NCI-H82 treated with DMSO at 0.1 percent for 48 hours (cell line): ENCODE measurements at regions not wholly inside any gene's neighbourhood (a gene's known extent, or its start where the extent isn't known, plus 50 kb on each side); places are given as distances from the start of the nearest gene placed in this dataset.

ENCODE experiments used
- DNase-seq: peaks from one replicate; lab custom pipeline; 2025; ENCODE audit not compliant: unreplicated experiment; lab: John Stamatoyannopoulos, UW

GRCh38 chr13:107223867-107224266 is 655.9 kb upstream of the ARGLU1 start:
- DNase-seq = no peak

GRCh38 chr13:107222597-107222996 is 654.7 kb upstream of the ARGLU1 start:
- DNase-seq = no peak

GRCh38 chr13:107220245-107220644 is 652.3 kb upstream of the ARGLU1 start:
- DNase-seq = no peak

GRCh38 chr13:107217251-107217650 is 649.3 kb upstream of the ARGLU1 start:
- DNase-seq = no peak

- DNase-seq = no peak
Measured at GRCh38 chr13:107216046-107216755, 648.3 kb upstream of the ARGLU1 start.

- peak; percentile 60 for DNase-seq
Measured at GRCh38 chr13:107211073-107211472, 643.1 kb upstream of the ARGLU1 start.

- DNase-seq = no peak
Measured at GRCh38 chr13:107210723-107211030, 642.7 kb upstream of the ARGLU1 start.

GRCh38 chr13:107209824-107210722 is 642.1 kb upstream of the ARGLU1 start:
- DNase-seq = no peak

GRCh38 chr13:107208889-107209288 is 641.0 kb upstream of the ARGLU1 start:
- no peak for DNase-seq

- DNase-seq = no peak
Measured at GRCh38 chr13:107205318-107206104, 637.6 kb upstream of the ARGLU1 start.

GRCh38 chr13:107203146-107203847 is 635.4 kb upstream of the ARGLU1 start:
- DNase-seq = no peak

- DNase-seq = no peak
Measured at GRCh38 chr13:107202371-107203023, 634.6 kb upstream of the ARGLU1 start.

- DNase-seq = no peak
Measured at GRCh38 chr13:107200491-107200890, 632.6 kb upstream of the ARGLU1 start.

- DNase-seq = no peak
Measured at GRCh38 chr13:107192289-107192688, 624.4 kb upstream of the ARGLU1 start.

GRCh38 chr13:107190065-107190464 is 622.1 kb upstream of the ARGLU1 start:
- no peak for DNase-seq

- no peak for DNase-seq
Measured at GRCh38 chr13:107185889-107186288, 618.0 kb upstream of the ARGLU1 start.

- DNase-seq = no peak
Measured at GRCh38 chr13:107170270-107170931, 602.5 kb upstream of the ARGLU1 start.

- no peak for DNase-seq
Measured at GRCh38 chr13:107157271-107157670, 589.3 kb upstream of the ARGLU1 start.

GRCh38 chr13:107144432-107144831 is 576.5 kb upstream of the ARGLU1 start:
- DNase-seq = no peak

GRCh38 chr13:107141767-107142166 is 573.8 kb upstream of the ARGLU1 start:
- no peak for DNase-seq
